ENCODE measurements at regions not wholly inside any gene's neighbourhood (a gene's known extent, or its start where the extent isn't known, plus 50 kb on each side); places are given as distances from the start of the nearest gene placed in this dataset.
"Not testable (repeated sequence)": the region's sequence is repeated elsewhere in the genome, so short reads cannot be mapped to it uniquely, and the experiment has no call there.

- Histone ChIP-seq H3K27ac (no peak overlapping the region), H3K36me3 (replicated peaks) (no peaks in the 10 kb centered on the region), H3K27me3 (replicated peaks) (no peaks in the 10 kb centered on the region), H3K4me3 (ENCODE audit: low read depth, low read length) (no peak overlapping the region)
- TF ChIP-seq CTCF (IDR thresholded peaks at IDR 0.05; ENCODE audit: low read depth, low read length, missing control alignments): no peak
- DNase-seq: no peak
- in situ Hi-C loops (cut with HindIII; ENCODE audit: low pct_ligation_motif_present, low sequenced_read_pairs): no loop called here
Observed at GRCh38 chr1:43019226-43019625, 60.6 kb upstream of the SLC2A1 start.

- no peak for DNase-seq
- no peak overlapping the region for H3K27ac ChIP-seq
- no peak overlapping the region for H3K4me3 ChIP-seq (ENCODE audit: low read depth, low read length)
- in situ Hi-C loops (cut with HindIII; ENCODE audit: low pct_ligation_motif_present, low sequenced_read_pairs): no loop called here
- no peak for TF ChIP-seq CTCF (IDR thresholded peaks at IDR 0.05; ENCODE audit: low read depth, low read length, missing control alignments)
- H3K27me3 ChIP-seq (replicated peaks): no peaks in the 10 kb centered on the region
- H3K36me3 ChIP-seq (replicated peaks): no peaks in the 10 kb centered on the region
Observed at GRCh38 chr1:43018121-43018520, 59.5 kb upstream of the SLC2A1 start.

- no peak for TF ChIP-seq CTCF (IDR thresholded peaks at IDR 0.05; ENCODE audit: low read depth, low read length, missing control alignments)
- DNase-seq: no peak
- Histone ChIP-seq H3K4me3 (ENCODE audit: low read depth, low read length) (no peak overlapping the region), H3K36me3 (replicated peaks) (no peaks in the 10 kb centered on the region), H3K27ac (no peak overlapping the region), H3K27me3 (replicated peaks) (no peaks in the 10 kb centered on the region)
- in situ Hi-C loops (cut with HindIII; ENCODE audit: low pct_ligation_motif_present, low sequenced_read_pairs): no loop called here
Observed at GRCh38 chr1:43015269-43015668, 56.6 kb upstream of the SLC2A1 start.

GRCh38 chr1:43014579-43014978, 55.9 kb upstream of the SLC2A1 start:
- in situ Hi-C loops (cut with HindIII; ENCODE audit: low pct_ligation_motif_present, low sequenced_read_pairs); DNase-seq; H3K36me3 ChIP-seq (replicated peaks); H3K27me3 ChIP-seq (replicated peaks); H3K4me3 ChIP-seq (ENCODE audit: low read depth, low read length); H3K27ac ChIP-seq: not testable (repeated sequence)

- Histone ChIP-seq H3K27ac (no peak overlapping the region), H3K4me3 (ENCODE audit: low read depth, low read length) (no peak overlapping the region), H3K36me3 (replicated peaks) (no peaks in the 10 kb centered on the region), H3K27me3 (replicated peaks) (no peaks in the 10 kb centered on the region)
- in situ Hi-C loops (cut with HindIII; ENCODE audit: low pct_ligation_motif_present, low sequenced_read_pairs): no loop called here
- no peak for DNase-seq
- TF ChIP-seq CTCF (IDR thresholded peaks at IDR 0.05; ENCODE audit: low read depth, low read length, missing control alignments): no peak
Observed at GRCh38 chr1:43011020-43011419, 52.4 kb upstream of the SLC2A1 start.

GRCh38 chr1:43009274-43009673, 50.6 kb upstream of the SLC2A1 start:
- no peak for TF ChIP-seq CTCF (IDR thresholded peaks at IDR 0.05; ENCODE audit: low read depth, low read length, missing control alignments)
- in situ Hi-C loops (cut with HindIII; ENCODE audit: low pct_ligation_motif_present, low sequenced_read_pairs): no loop called here

More at GRCh38 chr1:43009274-43009673, 50.6 kb upstream of the SLC2A1 start:
- Histone ChIP-seq H3K36me3 (replicated peaks) (no peaks in the 10 kb centered on the region), H3K4me3 (ENCODE audit: low read depth, low read length) (no peak overlapping the region), H3K27ac (no peak overlapping the region), H3K27me3 (replicated peaks) (no peaks in the 10 kb centered on the region)
- no peak for DNase-seq

Data from brain microvascular endothelial cell (primary cell).